HG02678 (cell line): ENCODE measurements at regions not wholly inside any gene's neighbourhood (a gene's known extent, or its start where the extent isn't known, plus 50 kb on each side); places are given as distances from the start of the nearest gene placed in this dataset.
A peak's percentile ranks its signal among the peaks of the same experiment; 100 is the strongest.

Experiments used
- ATAC-seq: cut with Tn5 transposase; IDR thresholded peaks from one replicate; pipeline ENCODE4 v1.9.1; 2021; ENCODE audit warnings: mild to moderate bottlenecking, moderate library complexity; ENCODE audit not compliant: unreplicated experiment

- ATAC-seq, result no peak
Measured at GRCh38 chr2:204012072-204012653, 75.6 kb downstream of the ICOS start.

GRCh38 chr2:204015118-204015843, 78.7 kb downstream of the ICOS start:
- no peak for ATAC-seq

GRCh38 chr2:204018717-204019116, 82.2 kb downstream of the ICOS start:
- ATAC-seq, result no peak

DNA sequence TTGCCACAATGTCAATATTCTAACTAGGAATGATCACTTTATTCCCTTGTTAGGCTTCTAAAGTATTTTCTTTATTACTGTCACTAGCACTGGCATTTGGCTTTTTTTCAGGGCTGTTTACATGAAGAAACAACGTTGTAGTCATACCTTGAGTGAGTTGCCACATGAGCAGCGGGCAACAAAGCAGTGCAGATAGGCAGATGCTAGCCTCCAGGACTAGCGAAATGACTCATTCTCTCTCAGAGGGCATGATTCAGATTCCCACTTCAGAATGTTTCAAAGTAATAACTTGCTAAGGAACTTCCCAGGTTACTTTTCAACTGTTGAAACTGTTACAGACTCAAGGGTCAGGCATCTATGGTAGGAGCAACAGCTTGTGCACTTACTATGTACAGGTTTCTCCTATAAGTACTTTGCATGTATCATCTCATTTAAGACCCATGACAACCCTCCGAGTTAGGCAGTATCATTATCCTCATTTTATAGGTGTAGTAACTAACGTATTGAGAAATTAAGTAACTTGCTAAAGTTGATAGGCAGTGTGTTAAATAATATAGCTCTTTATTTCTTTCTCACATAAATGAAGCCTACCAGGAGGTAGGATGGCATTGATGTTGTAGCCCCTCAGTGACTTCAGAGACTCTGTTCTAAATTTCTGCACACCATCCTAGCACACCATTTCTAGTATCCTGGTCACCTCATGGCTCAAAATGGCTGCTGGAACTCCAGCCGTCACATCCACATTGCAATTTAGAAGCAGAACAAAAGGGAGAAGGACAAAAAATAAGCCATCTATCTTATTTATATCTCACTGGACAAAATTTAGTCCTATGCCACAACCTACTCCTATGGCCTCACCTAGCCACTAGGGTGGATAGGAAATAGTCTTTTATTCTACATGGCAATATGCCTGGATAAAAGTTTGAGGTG, 83.3 kb downstream of the ICOS start:
- peak; percentile 68 for ATAC-seq

GRCh38 chr2:204021290-204022081, 84.9 kb downstream of the ICOS start:
- no peak for ATAC-seq

DNA sequence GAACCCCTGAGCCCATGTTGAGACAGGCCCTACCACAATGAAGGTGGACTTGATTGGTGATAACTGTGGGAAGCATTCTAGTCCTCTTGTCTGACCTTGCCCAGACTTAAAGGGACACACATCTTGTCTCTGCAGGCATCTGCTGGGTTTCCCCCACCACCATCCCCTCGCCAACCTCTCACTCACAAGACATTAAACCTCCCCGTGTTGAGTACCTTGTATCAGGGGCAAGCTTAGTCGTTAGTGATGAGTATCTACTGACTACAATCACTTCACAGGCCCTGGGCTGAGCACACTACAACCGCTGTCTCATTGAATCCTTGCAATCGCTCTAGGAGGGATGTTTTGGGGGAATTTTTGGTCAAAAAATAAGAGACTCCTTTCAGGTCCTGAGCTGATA, 86.0 kb downstream of the ICOS start:
- no peak for ATAC-seq

GRCh38 chr2:204023088-204023487, 86.5 kb downstream of the ICOS start:
- ATAC-seq, result no peak

GRCh38 chr2:204024503-204024902, 87.9 kb downstream of the ICOS start:
- ATAC-seq, result no peak

GRCh38 chr2:204024906-204025475, 88.4 kb downstream of the ICOS start:
- ATAC-seq, result no peak

DNA sequence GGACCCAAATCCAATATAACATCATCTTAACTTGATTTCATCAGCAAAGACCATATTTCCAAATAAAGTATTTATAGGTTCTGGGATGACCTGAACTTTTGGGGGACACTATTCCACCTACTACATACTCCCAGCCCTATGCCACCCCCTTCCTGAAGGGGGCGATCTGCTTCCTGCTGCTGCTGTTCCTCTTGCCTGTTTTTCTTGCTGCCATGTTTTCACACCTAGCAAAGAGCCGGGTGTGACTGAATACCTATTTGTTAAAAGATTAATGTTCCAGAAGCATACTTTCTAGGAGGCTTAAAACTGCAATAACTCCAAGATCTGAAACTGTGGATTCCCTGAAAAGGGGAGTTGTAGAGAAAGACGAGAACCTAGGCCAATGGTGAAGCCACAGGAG, 89.7 kb downstream of the ICOS start:
- ATAC-seq, result no peak

DNA sequence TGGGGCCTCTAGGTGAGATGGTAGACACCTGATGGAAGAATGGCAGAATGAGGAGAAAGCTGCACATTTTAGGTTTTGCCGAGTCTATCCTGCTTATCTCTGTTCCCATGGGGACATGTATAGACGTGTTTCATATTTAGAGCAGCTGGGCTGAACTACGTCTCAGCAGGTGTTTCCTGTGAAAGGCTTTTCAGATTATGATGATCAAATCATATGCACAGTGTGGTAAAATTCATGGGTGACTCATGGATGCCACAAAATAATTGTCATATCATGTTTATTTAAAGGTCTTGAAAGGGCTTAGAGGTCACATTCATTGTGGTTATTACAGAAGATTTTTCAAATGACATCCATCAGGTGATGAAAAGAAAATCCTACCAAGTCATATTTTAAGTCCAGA, 90.5 kb downstream of the ICOS start:
- peak; percentile 94 for ATAC-seq

DNA sequence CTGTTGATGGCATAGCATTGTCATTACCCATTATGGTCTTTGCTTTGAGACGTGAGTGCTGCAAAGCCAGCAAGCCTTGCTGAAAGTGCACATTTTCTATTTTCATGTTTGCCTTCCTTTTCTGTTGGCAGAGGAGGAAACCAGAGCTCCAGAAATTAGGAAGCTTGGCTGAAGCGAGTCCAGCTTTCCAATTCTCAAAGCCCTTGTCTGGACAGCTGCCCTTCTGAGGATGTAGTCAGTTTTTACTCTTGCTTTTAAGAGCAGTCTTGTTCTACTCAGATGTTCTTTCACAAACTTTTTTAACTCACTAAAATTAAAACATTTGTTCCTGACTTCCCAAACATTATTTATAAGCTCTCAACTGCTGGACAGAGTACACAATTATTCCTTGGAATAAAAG, 93.8 kb downstream of the ICOS start:
- no peak for ATAC-seq

- no peak for ATAC-seq
Measured at GRCh38 chr2:204031056-204031455, 94.5 kb downstream of the ICOS start.

DNA sequence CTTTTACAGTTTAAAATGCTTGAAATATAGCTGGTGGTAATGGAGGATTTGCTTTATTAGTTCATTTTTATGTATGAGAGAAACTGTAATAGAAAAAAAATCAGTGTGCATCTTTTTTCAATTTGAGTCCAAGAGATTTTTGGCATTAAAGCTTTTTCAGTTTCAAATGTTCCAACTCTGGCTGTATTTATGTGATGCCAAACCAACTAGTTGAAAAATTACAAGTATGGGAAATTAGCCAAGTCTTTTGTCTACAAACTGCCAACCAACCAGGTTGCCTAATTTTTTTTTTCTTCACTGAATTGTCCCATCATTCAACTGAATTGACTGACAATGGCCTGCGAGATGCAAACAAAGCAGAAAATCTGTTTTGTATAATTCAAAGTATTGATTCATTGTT, 95.7 kb downstream of the ICOS start:
- no peak for ATAC-seq

DNA sequence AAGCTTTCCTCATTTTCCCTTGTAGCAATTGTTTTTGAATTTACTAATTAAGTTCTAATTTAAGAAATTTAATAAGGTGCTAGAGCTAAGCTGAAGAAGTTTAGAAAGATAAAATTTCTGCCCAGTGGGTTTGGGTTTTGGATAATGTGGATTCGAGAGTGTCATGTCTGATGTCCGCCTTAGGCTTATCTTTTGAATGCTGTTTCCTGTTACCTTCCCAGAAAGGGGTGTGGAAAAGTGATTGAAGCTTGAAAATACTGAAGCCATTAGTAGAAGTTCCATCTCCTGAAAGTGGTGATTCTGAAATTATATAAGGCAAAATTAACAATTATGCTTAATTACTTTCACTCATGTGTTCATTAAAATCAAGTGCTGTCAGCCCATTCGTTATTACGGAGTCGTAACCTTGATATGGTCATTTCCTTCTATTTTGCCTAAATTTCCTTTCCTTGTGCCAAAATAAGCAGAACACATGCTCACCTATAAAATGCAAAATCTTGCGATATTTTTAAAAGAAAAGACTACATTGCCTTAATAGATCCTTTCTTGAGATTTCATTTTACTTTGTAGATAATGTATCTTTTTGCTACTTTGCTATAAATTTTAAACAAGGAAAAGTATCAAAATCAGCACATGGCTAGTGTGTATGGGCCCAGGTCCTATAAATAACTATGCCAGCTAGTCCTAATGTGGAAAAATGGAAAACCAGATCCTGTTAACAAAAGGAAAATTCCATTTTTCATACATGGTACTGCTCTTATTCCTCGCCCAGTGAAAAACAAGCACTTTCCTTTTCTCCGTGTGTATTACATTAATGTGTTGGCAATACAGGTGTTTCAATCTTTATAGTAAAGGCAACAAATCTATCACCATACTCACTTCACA, 97.3 kb downstream of the ICOS start:
- ATAC-seq, result no peak

DNA sequence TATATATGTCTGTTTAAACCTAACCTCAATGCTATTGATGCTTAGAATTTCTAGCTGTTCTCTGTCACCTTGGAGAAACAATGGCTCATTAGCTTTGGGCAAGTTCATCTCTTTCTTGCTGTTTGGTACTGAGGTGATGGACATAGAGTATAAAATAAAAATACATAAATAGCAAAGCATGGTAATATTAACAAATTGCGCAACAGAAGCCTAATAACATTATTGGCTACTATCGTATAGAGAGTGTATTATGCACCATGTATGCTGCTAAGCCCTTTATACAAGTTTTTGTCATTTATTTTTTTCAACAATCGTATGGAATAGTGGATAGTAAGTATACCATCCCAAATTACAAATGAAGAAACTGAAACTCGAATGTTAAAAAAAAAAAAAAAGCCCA, 100.1 kb downstream of the ICOS start:
- ATAC-seq, result no peak

DNA sequence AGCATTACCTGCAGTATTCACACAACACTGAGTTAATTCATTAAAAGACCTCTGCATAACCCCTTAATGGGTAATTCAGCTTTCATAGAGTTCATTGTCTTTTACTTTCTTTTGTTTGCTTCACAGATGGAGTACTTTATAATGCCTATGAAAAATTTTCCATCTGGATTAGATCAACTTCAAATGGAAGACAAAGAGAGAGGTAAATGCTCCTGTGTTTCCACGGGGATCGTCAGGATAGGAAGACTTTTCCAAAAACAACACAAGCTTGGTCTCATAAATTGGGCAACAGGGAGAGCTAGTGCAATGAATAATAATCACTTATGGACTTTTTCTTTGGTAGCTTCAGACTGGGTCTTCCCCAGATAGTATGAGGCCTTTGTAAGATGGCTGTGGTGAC, 100.7 kb downstream of the ICOS start:
- no peak for ATAC-seq

DNA sequence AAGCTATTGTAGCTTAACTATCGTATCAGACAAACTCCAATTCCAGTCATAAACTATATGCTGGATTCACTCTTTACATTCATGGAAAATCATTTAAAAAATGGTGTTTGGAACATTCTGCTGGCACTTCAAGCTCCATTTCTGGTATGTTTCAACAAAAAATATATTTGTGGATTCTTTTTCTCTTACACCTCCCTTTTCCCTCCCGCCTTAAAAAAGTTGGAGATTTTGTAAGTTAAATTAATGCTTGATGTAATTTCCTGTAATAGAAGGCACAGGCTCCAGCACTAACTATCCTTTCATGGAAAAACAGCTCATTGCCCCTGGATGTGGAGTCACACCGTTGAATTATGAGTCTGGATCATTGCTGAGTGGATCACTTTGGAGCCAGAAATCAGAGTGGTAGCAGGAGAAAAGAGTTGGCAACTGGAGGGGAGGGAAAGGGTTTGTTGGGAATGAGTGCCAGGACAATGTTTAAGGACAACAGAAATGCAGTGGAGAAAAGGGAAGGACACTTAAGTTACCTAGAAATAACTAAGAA, 102.8 kb downstream of the ICOS start:
- ATAC-seq, result no peak

DNA sequence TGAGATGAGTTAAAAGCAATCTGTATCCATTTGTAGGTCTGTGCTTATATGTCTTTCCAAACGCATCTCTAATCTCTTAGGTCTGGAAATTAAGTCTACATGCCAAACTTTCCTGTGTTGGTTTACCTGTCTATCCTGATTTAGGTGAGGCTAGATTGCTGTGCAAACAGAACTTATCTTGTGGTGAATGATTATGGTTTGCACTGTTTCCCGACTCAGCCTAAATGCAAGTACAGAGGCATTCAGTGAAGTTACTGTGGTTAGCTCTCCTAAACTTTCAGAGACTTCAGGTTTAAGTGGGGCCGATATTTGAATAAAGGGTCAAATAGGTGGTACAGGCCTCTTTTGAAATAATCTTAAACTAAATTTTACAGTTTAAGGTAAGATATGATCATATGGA, 103.5 kb downstream of the ICOS start:
- ATAC-seq, result no peak
